GM12878 (cell line): ENCODE measurements at regions not wholly inside any gene's neighbourhood (a gene's known extent, or its start where the extent isn't known, plus 50 kb on each side); places are given as distances from the start of the nearest gene placed in this dataset.

Experiments used
- ATAC-seq: fragments of 200-7000 bp; cut with Tn5 transposase; 3 replicates; pipeline ENCODE4 v1.9.1; 2020; ENCODE audit warnings: mild to moderate bottlenecking, moderate library complexity
- BruUV-seq: library from RNA; stranded (reverse); fragments of 400-500 nt; replicated peaks from 2 replicates; lab custom pipeline; 2021; lab: Mats Ljungman, UMichigan
- CTCF ChIA-PET: fragments of 300-600 bp; sonication (Branson Sonifier 250); formaldehyde crosslinking; extraction: SDS; loops from one replicate; lab custom pipeline; 2021; ENCODE audit warnings: inconsistent platforms; lab: Yijun Ruan, JAX
- POLR2A ChIA-PET: fragments of 350-600 bp; formaldehyde crosslinking; extraction: SDS; loops from one replicate; lab custom pipeline; 2021; ENCODE audit warnings: inconsistent platforms; lab: Charles Lee
- RAD21 ChIA-PET: fragments of 300-600 bp; sonication (Branson Sonifier 250); formaldehyde crosslinking; loops from one replicate; lab custom pipeline; 2023; ENCODE audit warnings: antibody characterized with exemption; ENCODE audit not compliant: unreplicated experiment; lab: Charles Lee
- SMC1A ChIA-PET: fragments of 300-600 bp; sonication (Branson Sonifier 250); formaldehyde crosslinking; loops from one replicate; lab custom pipeline; 2023; ENCODE audit not compliant: unreplicated experiment, uncharacterized antibody; lab: Charles Lee
- DNase-seq: peaks from one replicate; pipeline ENCODE4 v3.0.0-alpha.2; 2011; ENCODE audit warnings: low read depth, low spot score
- FAIRE-seq: peaks from 3 replicates; lab custom pipeline; 2011; peaks lifted over from hg19 to GRCh38; lab: Jason Lieb, UNC
- H2AFZ ChIP-seq: 2 replicates; pipeline ENCODE4 v1.6.0; 2011; ENCODE audit warnings: low read depth, low read length, control low read depth; ENCODE audit not compliant: control insufficient read depth
- H3K27ac ChIP-seq: 2 replicates; pipeline ENCODE4 v1.5.1; 2011; ENCODE audit warnings: control low read depth; ENCODE audit not compliant: control insufficient read depth, insufficient read depth
- H3K27me3 ChIP-seq, 2 experiments: replicated peaks in 1 of 2; 2 replicates each; pipeline versions ENCODE4 v1.6.0 to v1.6.1; 2011; ENCODE audit warnings: low read length in 1 of 2; ENCODE audit not compliant: control insufficient read depth in 2 of 2, insufficient read depth in 2 of 2
- H3K36me3 ChIP-seq, 2 experiments: 2 replicates each; pipeline ENCODE4 v1.5.1; 2011; ENCODE audit warnings: low read length in 1 of 2; ENCODE audit not compliant: control insufficient read depth in 2 of 2, insufficient read depth in 2 of 2
- H3K4me1 ChIP-seq: 2 replicates; pipeline ENCODE4 v1.6.1; 2011; ENCODE audit warnings: mild to moderate bottlenecking, low read length, moderate library complexity, mixed read lengths; ENCODE audit not compliant: control insufficient read depth, insufficient read depth
- H3K4me2 ChIP-seq: 2 replicates; pipeline ENCODE4 v1.6.0; 2011; ENCODE audit warnings: control low read depth; ENCODE audit not compliant: control insufficient read depth, insufficient read depth
- H3K4me3 ChIP-seq: fragments of 200-600 bp; sonication (generic); 2 replicates; pipeline ENCODE4 v1.5.1; 2016
- H3K79me2 ChIP-seq: 2 replicates; pipeline ENCODE4 v1.6.0; 2011; ENCODE audit warnings: low read length; ENCODE audit not compliant: control insufficient read depth, insufficient read depth
- H3K9ac ChIP-seq: 2 replicates; pipeline ENCODE4 v1.8.0; 2011; ENCODE audit warnings: low read length, control low read depth, mixed read lengths; ENCODE audit not compliant: control insufficient read depth, insufficient read depth
- H3K9me3 ChIP-seq: replicated peaks from 3 replicates; pipeline ENCODE4 v1.5.1; 2011; ENCODE audit warnings: mild to moderate bottlenecking, low read length; ENCODE audit not compliant: control insufficient read depth, insufficient read depth
- H4K20me1 ChIP-seq: 2 replicates; pipeline ENCODE4 v1.6.0; 2011; ENCODE audit not compliant: control insufficient read depth, insufficient read depth
- CEBPB ChIP-seq, 2 experiments: fragments of 150-350 bp in 1 of 2; IDR thresholded peaks; 2 replicates each; pipeline ENCODE4 v1.6.1; 2012 to 2014; ENCODE audit warnings: low read depth in 2 of 2, low read length in 2 of 2, borderline replicate concordance in 1 of 2, inconsistent platforms in 1 of 2
- CREB1 ChIP-seq: IDR thresholded peaks from 2 replicates; pipeline ENCODE4 v1.6.1; 2012; ENCODE audit warnings: low read depth, mild to moderate bottlenecking, inconsistent platforms
- EP300 ChIP-seq, 2 experiments: fragments of 150-350 bp in 1 of 2; IDR thresholded peaks; 2 replicates each; pipeline ENCODE4 v1.6.1; 2011 to 2012; ENCODE audit warnings: low read depth in 2 of 2, low read length in 2 of 2, borderline replicate concordance in 1 of 2, improper control_type of control experiment in 1 of 2, inconsistent platforms in 1 of 2; ENCODE audit not compliant: control insufficient read depth in 1 of 2
- HDAC6 ChIP-seq: fragments of 200-600 bp; sonication (generic); IDR thresholded peaks from one replicate; pipeline ENCODE4 v1.8.0; 2017; ENCODE audit warnings: antibody characterized with exemption; ENCODE audit not compliant: unreplicated experiment
- MTA3 ChIP-seq: IDR thresholded peaks from 2 replicates; pipeline ENCODE4 v1.6.1; 2012; ENCODE audit warnings: low read length, inconsistent platforms, borderline replicate concordance
- PAX5 ChIP-seq: IDR thresholded peaks from 2 replicates; pipeline ENCODE4 v1.6.1; 2011; ENCODE audit warnings: low read depth, low read length, borderline replicate concordance
- POU2F2 ChIP-seq: IDR thresholded peaks from 3 replicates; pipeline ENCODE4 v1.6.1; 2011; ENCODE audit warnings: low read depth, mild to moderate bottlenecking, low read length, borderline replicate concordance
- RUNX3 ChIP-seq: IDR thresholded peaks from 2 replicates; pipeline ENCODE4 v1.6.1; 2012; ENCODE audit warnings: low read length, inconsistent platforms
- SREBF2 ChIP-seq: IDR thresholded peaks from 2 replicates; pipeline ENCODE4 v1.6.1; 2012; ENCODE audit warnings: mild to moderate bottlenecking, low read length
- TARDBP ChIP-seq: IDR thresholded peaks from 2 replicates; pipeline ENCODE4 v1.6.1; 2016; ENCODE audit warnings: borderline replicate concordance
- YY1 ChIP-seq: IDR thresholded peaks from 2 replicates; pipeline ENCODE4 v1.6.1; 2011; ENCODE audit warnings: low read depth, mild to moderate bottlenecking, low read length
- ZNF24 ChIP-seq: fragments of 450-650 bp; IDR thresholded peaks from 2 replicates; pipeline ENCODE4 v1.6.1; 2017; ENCODE audit warnings: antibody characterized with exemption, mild to moderate bottlenecking
- WGBS: methylation state at CpG from one replicate; pipeline ENCODE4 v1.1.6; 2016; ENCODE audit warnings: low lambda C conversion rate; ENCODE audit not compliant: insufficient replicate concordance, insufficient coverage; ENCODE audit errors: missing lambda C conversion rate; 5-methylcytosine and 5-hydroxymethylcytosine counted together
- in situ Hi-C: fragments of 300-500 bp; cut with MboI; formaldehyde crosslinking; loops from 9 replicates; pipeline ENCODE4 v1.14.3; 2018; ENCODE audit warnings: mixed read lengths
- intact Hi-C: fragments of 100-400 bp; cut with micrococcal nuclease; formaldehyde crosslinking; loops from one replicate; pipeline ENCODE4 v1.14.2; 2022; ENCODE audit not compliant: unreplicated experiment
- TF ChIP-seq, protein P1 (sequence below): IDR thresholded peaks from 2 replicates; pipeline ENCODE4 v1.6.1; 2012; ENCODE audit warnings: improper control_type of control experiment, low read depth, low read length; ENCODE audit not compliant: insufficient replicate concordance
- TF ChIP-seq, protein P2 (sequence below), 3 experiments: IDR thresholded peaks in 2 of 3; conservative IDR thresholded peaks in 1 of 3; 2 replicates each; pipeline ENCODE4 v1.5.1; 2011; ENCODE audit warnings: low read depth in 3 of 3, low read length in 3 of 3, mild to moderate bottlenecking in 3 of 3, control low read depth in 2 of 3, moderate library complexity in 2 of 3, inconsistent platforms in 1 of 3, mixed read lengths in 1 of 3; ENCODE audit not compliant: control insufficient read depth in 2 of 3, insufficient read depth in 1 of 3; ENCODE audit errors: extremely low read depth in 1 of 3

DNA sequence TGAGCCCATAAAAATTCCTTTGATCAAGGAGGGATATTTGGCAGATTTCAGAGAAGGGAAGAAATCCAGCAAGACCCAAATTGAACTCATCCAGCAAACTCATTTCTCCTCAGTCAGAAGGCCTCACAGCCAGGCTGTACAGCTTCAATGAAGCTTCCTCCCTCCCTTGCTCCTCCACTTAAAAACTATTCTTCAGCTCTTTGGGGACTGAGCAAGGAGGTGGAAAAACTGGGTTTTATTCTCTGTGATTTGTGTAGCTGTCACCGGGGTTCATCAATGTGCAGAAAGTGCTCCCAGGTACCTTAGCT lies 158.7 kb upstream of the ZNF184 start (continued):
- TF ChIP-seq MTA3: no peak
- no peak for TF ChIP-seq YY1

DNA sequence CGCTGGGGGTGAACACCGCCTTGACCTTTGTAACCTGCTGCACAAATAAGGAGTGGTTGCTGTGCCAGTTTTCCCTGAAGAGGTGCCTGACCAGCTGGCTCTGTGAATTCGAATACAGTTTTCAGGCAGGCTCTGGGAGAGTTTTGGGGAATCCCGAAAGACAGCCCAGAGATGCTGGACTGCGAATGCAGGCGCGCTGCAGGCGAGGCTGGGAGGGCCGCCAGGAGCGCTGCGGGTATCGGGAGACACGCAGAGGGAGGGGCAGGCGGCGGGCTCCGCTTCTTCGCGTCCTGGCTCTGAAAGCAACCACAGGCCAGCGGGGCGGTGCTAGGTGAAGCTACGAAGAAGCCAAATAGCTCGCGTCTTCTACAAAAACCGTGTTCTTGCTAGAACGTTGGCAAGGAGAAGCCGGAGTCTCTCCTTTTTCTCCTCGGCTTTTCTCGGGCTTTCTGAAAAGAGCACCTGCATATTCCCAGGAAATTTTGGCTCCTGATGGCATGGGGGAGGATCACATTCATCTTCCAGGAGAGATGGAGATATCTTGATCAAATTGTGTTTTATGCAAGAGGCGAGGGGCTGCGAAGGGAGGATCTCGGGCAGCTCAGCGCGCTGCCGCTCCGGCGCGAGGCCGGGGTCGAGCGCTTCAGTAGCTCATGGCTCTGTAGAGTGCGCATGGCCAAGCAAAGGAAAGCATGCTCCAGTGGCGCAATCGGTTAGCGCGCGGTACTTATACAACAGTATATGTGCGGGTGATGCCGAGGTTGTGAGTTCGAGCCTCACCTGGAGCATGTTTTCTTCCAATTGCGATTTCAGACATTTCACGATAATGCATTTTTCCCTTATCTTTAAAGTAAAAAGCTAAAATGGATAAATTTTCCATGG lies 158.1 kb upstream of the ZNF184 start:
- peak overlapping the region; percentile 67 for H3K4me3 ChIP-seq
- H3K4me2 ChIP-seq: peak overlapping the region; percentile 78
- POLR2A ChIA-PET: no interaction called here
- H3K36me3 ChIP-seq: no peaks in the 10 kb centered on the region
- in situ Hi-C loops: loop anchor here (25.0 kb wide), 1 partner anchor 969 kb away; the partner anchor contains the start of gene ZNF322
- CTCF ChIA-PET: interaction anchor here (0.9 to 1.3 kb wide), 3 partner anchors 16 to 122 kb away, joined by 3 to 4 read pairs (median 3); no protein-coding TSS in a partner anchor
- ATAC-seq (peak; percentile 97), DNase-seq (peak; percentile 49), FAIRE-seq (no peak)
- peak overlapping the region; percentile 7; the same call in 1 of the 2 replicates for H2AFZ ChIP-seq
- H3K27me3 ChIP-seq: no peaks in the 10 kb centered on the region
- no peaks in the 10 kb centered on the region; the same call in 1 of the 3 replicates for H3K9me3 ChIP-seq
- H3K9ac ChIP-seq: no peak overlapping the region
- no peaks in the 10 kb centered on the region for H4K20me1 ChIP-seq
- no peaks in the 10 kb centered on the region for H3K4me1 ChIP-seq
- H3K79me2 ChIP-seq: no peaks in the 10 kb centered on the region
- H3K27ac ChIP-seq: no peak overlapping the region
- RAD21 ChIA-PET: no interaction called here
- intact Hi-C loops: no loop called here
- SMC1A ChIA-PET: interaction anchor here (1.2 to 1.8 kb wide), 4 partner anchors 8 to 40 kb away, joined by 3 to 6 read pairs (median 3); no protein-coding TSS in a partner anchor
- BruUV-seq: no TSS peak
- WGBS: 7% methylated on average over 51 of the region's 51 CpGs
- TF ChIP-seq RUNX3 (0 out of 2 replicates have a peak, but pooled peaks have one; percentile 24), POU2F2 (0 out of 3 replicates have a peak, but pooled peaks have one; percentile 16), SREBF2 (peak; percentile 82), PAX5 (0 out of 2 replicates have a peak, but pooled peaks have one; percentile 21), EP300 (IDR thresholded peaks at IDR 0.05; ENCODE audit: borderline replicate concordance in 1 of 2, control insufficient read depth in 1 of 2, low read depth in 2 of 2, low read length in 2 of 2) (peak in 1 of 2 experiments; percentile 43; a peak in 1 of 4 replicates), CREB1 (0 out of 2 replicates have a peak, but pooled peaks have one; percentile 26), CEBPB (IDR thresholded peaks at IDR 0.05; ENCODE audit: borderline replicate concordance in 1 of 2, low read depth in 2 of 2, low read length in 2 of 2) (no peak; a peak in 1 of 4 replicates), ZNF24 (peak; percentile 92), TARDBP (peak; percentile 82; the same call in 1 of the 2 replicates), HDAC6 (peak; percentile 77)
- TF ChIP-seq, protein P1, sequence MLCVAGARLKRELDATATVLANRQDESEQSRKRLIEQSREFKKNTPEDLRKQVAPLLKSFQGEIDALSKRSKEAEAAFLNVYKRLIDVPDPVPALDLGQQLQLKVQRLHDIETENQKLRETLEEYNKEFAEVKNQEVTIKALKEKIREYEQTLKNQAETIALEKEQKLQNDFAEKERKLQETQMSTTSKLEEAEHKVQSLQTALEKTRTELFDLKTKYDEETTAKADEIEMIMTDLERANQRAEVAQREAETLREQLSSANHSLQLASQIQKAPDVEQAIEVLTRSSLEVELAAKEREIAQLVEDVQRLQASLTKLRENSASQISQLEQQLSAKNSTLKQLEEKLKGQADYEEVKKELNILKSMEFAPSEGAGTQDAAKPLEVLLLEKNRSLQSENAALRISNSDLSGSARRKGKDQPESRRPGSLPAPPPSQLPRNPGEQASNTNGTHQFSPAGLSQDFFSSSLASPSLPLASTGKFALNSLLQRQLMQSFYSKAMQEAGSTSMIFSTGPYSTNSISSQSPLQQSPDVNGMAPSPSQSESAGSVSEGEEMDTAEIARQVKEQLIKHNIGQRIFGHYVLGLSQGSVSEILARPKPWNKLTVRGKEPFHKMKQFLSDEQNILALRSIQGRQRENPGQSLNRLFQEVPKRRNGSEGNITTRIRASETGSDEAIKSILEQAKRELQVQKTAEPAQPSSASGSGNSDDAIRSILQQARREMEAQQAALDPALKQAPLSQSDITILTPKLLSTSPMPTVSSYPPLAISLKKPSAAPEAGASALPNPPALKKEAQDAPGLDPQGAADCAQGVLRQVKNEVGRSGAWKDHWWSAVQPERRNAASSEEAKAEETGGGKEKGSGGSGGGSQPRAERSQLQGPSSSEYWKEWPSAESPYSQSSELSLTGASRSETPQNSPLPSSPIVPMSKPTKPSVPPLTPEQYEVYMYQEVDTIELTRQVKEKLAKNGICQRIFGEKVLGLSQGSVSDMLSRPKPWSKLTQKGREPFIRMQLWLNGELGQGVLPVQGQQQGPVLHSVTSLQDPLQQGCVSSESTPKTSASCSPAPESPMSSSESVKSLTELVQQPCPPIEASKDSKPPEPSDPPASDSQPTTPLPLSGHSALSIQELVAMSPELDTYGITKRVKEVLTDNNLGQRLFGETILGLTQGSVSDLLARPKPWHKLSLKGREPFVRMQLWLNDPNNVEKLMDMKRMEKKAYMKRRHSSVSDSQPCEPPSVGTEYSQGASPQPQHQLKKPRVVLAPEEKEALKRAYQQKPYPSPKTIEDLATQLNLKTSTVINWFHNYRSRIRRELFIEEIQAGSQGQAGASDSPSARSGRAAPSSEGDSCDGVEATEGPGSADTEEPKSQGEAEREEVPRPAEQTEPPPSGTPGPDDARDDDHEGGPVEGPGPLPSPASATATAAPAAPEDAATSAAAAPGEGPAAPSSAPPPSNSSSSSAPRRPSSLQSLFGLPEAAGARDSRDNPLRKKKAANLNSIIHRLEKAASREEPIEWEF: no peak
- TF ChIP-seq, protein P2, sequence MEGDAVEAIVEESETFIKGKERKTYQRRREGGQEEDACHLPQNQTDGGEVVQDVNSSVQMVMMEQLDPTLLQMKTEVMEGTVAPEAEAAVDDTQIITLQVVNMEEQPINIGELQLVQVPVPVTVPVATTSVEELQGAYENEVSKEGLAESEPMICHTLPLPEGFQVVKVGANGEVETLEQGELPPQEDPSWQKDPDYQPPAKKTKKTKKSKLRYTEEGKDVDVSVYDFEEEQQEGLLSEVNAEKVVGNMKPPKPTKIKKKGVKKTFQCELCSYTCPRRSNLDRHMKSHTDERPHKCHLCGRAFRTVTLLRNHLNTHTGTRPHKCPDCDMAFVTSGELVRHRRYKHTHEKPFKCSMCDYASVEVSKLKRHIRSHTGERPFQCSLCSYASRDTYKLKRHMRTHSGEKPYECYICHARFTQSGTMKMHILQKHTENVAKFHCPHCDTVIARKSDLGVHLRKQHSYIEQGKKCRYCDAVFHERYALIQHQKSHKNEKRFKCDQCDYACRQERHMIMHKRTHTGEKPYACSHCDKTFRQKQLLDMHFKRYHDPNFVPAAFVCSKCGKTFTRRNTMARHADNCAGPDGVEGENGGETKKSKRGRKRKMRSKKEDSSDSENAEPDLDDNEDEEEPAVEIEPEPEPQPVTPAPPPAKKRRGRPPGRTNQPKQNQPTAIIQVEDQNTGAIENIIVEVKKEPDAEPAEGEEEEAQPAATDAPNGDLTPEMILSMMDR (IDR thresholded peaks at IDR 0.05 in 2 of 3, conservative IDR thresholded peaks at IDR 0.05 in 1 of 3; ENCODE audit: control insufficient read depth in 2 of 3, extremely low read depth in 1 of 3, insufficient read depth in 1 of 3, low read depth in 3 of 3, low read length in 3 of 3): 0 out of 6 replicates have a peak, but pooled peaks of 1 of the 3 experiments have one; percentile 8
